Liver (tissue), 8 donors: ENCODE measurements at regions not wholly inside any gene's neighbourhood (a gene's known extent, or its start where the extent isn't known, plus 50 kb on each side); places are given as distances from the start of the nearest gene placed in this dataset.

Experiments
- DNase-seq: peaks from one replicate; pipeline ENCODE4 v3.0.0-alpha.2; 2017; ENCODE audit warnings: low spot score
- H3K27ac ChIP-seq, 2 donors: one replicate each; pipeline ENCODE4 v1.7.0; 2013; ENCODE audit warnings: inconsistent platforms in 2 of 2, low read length in 2 of 2, control low read depth in 1 of 2, low read depth in 1 of 2, mild to moderate bottlenecking in 1 of 2
- H3K27me3 ChIP-seq, 4 donors: one replicate each; pipeline versions ENCODE4 v1.6.1 to v1.7.0; 2013; ENCODE audit warnings: low read length in 3 of 4, inconsistent platforms in 1 of 4, mild to moderate bottlenecking in 1 of 4, moderate library complexity in 1 of 4; ENCODE audit not compliant: control insufficient read depth in 4 of 4, insufficient read depth in 4 of 4
- H3K36me3 ChIP-seq, 4 donors: one replicate each; pipeline versions ENCODE4 v1.6.1 to v1.7.0; 2013; ENCODE audit warnings: low read length in 3 of 4, mild to moderate bottlenecking in 3 of 4, low read depth in 1 of 4, moderate library complexity in 1 of 4; ENCODE audit not compliant: control insufficient read depth in 4 of 4, insufficient read depth in 3 of 4
- H3K4me1 ChIP-seq, 4 donors: one replicate each; pipeline versions ENCODE4 v1.6.1 to v1.7.0; 2013; ENCODE audit warnings: low read length in 3 of 4, mild to moderate bottlenecking in 3 of 4, moderate library complexity in 1 of 4; ENCODE audit not compliant: control insufficient read depth in 4 of 4, insufficient read depth in 4 of 4
- H3K4me3 ChIP-seq, 3 donors: one replicate each; pipeline versions ENCODE4 v1.6.1 to v1.7.0; 2013; ENCODE audit warnings: low read length in 3 of 3, control low read depth in 1 of 3, low read depth in 1 of 3, mild to moderate bottlenecking in 1 of 3
- H3K9ac ChIP-seq, 2 donors: one replicate each; pipeline ENCODE4 v1.7.0; 2013; ENCODE audit warnings: low read length in 2 of 2, mild to moderate bottlenecking in 2 of 2, moderate library complexity in 2 of 2, control low read depth in 1 of 2, low read depth in 1 of 2
- H3K9me3 ChIP-seq, 4 donors: one replicate each; pipeline versions ENCODE4 v1.6.1 to v1.7.0; 2013; ENCODE audit warnings: low read length in 3 of 4; ENCODE audit not compliant: control insufficient read depth in 4 of 4
- EGR1 ChIP-seq, 2 donors: IDR thresholded peaks; 2 replicates each; pipeline ENCODE4 v1.6.1; 2016 to 2018; ENCODE audit warnings: antibody characterized with exemption in 2 of 2, low read depth in 2 of 2
- FOXA1 ChIP-seq: IDR thresholded peaks from 2 replicates; pipeline ENCODE4 v1.6.1; 2016; ENCODE audit warnings: antibody characterized with exemption
- FOXA2 ChIP-seq: IDR thresholded peaks from 2 replicates; pipeline ENCODE4 v1.6.1; 2016; ENCODE audit warnings: antibody characterized with exemption
- GABPA ChIP-seq, 2 donors: IDR thresholded peaks in 1 of 2; conservative IDR thresholded peaks in 1 of 2; 2 replicates each; pipeline ENCODE4 v1.6.1; 2016; ENCODE audit warnings: antibody characterized with exemption in 2 of 2, mild to moderate bottlenecking in 1 of 2, moderate library complexity in 1 of 2
- HNF4A ChIP-seq, 2 donors: conservative IDR thresholded peaks; 2 replicates each; pipeline ENCODE4 v1.6.1; 2016; ENCODE audit warnings: antibody characterized with exemption in 2 of 2, mild to moderate bottlenecking in 2 of 2
- HNF4G ChIP-seq: IDR thresholded peaks from 2 replicates; pipeline ENCODE4 v1.6.1; 2016; ENCODE audit warnings: antibody characterized with exemption
- JUND ChIP-seq, 2 donors: IDR thresholded peaks; 2 replicates each; pipeline ENCODE4 v1.6.1; 2016; ENCODE audit warnings: antibody characterized with exemption in 2 of 2
- NR2F2 ChIP-seq: IDR thresholded peaks from 2 replicates; pipeline ENCODE4 v1.6.1; 2016; ENCODE audit warnings: antibody characterized with exemption
- RAD21 ChIP-seq, 2 donors: IDR thresholded peaks; 2 replicates each; pipeline ENCODE4 v1.6.1; 2016; ENCODE audit warnings: antibody characterized with exemption in 2 of 2, mild to moderate bottlenecking in 2 of 2
- RXRA ChIP-seq, 2 donors: IDR thresholded peaks; 2 replicates each; pipeline ENCODE4 v1.6.1; 2017 to 2018; ENCODE audit warnings: antibody characterized with exemption in 2 of 2, mild to moderate bottlenecking in 1 of 2
- SP1 ChIP-seq: IDR thresholded peaks from 2 replicates; pipeline ENCODE4 v1.6.1; 2018; ENCODE audit warnings: antibody characterized with exemption, mild to moderate bottlenecking
- TAF1 ChIP-seq: conservative IDR thresholded peaks from 2 replicates; pipeline ENCODE4 v1.6.1; 2016; ENCODE audit warnings: antibody characterized with exemption, mild to moderate bottlenecking
- YY1 ChIP-seq: IDR thresholded peaks from 2 replicates; pipeline ENCODE4 v1.6.1; 2016; ENCODE audit warnings: antibody characterized with exemption, mild to moderate bottlenecking
- WGBS: extraction: QIAGEN DNeasy Blood & Tissue Kit; methylation state at CpG from one replicate; pipeline ENCODE4 v1.1.7; 2013; 5-methylcytosine and 5-hydroxymethylcytosine counted together
- TF ChIP-seq, protein P1 (sequence below): IDR thresholded peaks from 2 replicates; pipeline ENCODE4 v1.6.1; 2016; ENCODE audit warnings: antibody characterized with exemption
- TF ChIP-seq, protein P2 (sequence below): IDR thresholded peaks from 2 replicates; pipeline ENCODE4 v1.6.1; 2016; ENCODE audit warnings: antibody characterized with exemption, mild to moderate bottlenecking
- TF ChIP-seq, protein P3 (sequence below): fragments of 150-350 bp; IDR thresholded peaks from 2 replicates; pipeline ENCODE4 v1.5.1; 2017; ENCODE audit warnings: improper control_type of control experiment, low read depth, low read length; ENCODE audit not compliant: missing input control
- TF ChIP-seq, protein P4 (sequence below): IDR thresholded peaks from 2 replicates; pipeline ENCODE4 v1.6.1; 2016; ENCODE audit warnings: antibody characterized with exemption
- donor health status: healthy.
- donor health status: healthy.
- donor health status: healthy.
- donor health status: healthy.
- donor health status: healthy.

DNA sequence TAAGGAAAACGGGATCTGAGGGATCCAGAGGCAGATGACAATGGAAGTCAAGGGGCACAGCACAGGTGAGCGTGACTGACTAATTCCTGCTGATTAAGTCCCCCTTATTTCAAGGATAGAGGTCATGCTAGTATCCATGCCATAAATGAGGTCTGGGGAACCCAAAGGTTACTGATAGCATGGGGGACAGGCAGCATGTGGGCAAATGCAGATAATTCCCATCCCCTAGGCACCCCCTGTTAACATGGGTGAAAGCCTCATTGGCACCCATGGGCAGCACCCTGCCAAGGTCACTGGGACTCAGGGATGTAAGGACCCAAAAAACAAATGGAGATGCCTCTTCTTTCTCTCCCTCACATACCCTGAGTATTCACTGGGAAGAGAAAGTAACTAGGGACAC, 139.7 kb downstream of the WDR11 start:
- DNase-seq, result no peak
- TF ChIP-seq TAF1 (no peak), RXRA (IDR thresholded peaks at IDR 0.05) (no peak), JUND (IDR thresholded peaks at IDR 0.05) (no peak), SP1 (no peak), EGR1 (IDR thresholded peaks at IDR 0.05; ENCODE audit: low read depth in 2 of 2) (no peak), FOXA1 (no peak), RAD21 (IDR thresholded peaks at IDR 0.05) (no peak), YY1 (no peak), FOXA2 (no peak), HNF4A (conservative IDR thresholded peaks at IDR 0.05) (no peak), HNF4G (no peak), NR2F2 (no peak)
- TF ChIP-seq, protein P1, sequence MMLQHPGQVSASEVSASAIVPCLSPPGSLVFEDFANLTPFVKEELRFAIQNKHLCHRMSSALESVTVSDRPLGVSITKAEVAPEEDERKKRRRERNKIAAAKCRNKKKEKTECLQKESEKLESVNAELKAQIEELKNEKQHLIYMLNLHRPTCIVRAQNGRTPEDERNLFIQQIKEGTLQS, result no peak
- TF ChIP-seq, protein P2, sequence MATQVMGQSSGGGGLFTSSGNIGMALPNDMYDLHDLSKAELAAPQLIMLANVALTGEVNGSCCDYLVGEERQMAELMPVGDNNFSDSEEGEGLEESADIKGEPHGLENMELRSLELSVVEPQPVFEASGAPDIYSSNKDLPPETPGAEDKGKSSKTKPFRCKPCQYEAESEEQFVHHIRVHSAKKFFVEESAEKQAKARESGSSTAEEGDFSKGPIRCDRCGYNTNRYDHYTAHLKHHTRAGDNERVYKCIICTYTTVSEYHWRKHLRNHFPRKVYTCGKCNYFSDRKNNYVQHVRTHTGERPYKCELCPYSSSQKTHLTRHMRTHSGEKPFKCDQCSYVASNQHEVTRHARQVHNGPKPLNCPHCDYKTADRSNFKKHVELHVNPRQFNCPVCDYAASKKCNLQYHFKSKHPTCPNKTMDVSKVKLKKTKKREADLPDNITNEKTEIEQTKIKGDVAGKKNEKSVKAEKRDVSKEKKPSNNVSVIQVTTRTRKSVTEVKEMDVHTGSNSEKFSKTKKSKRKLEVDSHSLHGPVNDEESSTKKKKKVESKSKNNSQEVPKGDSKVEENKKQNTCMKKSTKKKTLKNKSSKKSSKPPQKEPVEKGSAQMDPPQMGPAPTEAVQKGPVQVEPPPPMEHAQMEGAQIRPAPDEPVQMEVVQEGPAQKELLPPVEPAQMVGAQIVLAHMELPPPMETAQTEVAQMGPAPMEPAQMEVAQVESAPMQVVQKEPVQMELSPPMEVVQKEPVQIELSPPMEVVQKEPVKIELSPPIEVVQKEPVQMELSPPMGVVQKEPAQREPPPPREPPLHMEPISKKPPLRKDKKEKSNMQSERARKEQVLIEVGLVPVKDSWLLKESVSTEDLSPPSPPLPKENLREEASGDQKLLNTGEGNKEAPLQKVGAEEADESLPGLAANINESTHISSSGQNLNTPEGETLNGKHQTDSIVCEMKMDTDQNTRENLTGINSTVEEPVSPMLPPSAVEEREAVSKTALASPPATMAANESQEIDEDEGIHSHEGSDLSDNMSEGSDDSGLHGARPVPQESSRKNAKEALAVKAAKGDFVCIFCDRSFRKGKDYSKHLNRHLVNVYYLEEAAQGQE, result no peak
- TF ChIP-seq, protein P3, sequence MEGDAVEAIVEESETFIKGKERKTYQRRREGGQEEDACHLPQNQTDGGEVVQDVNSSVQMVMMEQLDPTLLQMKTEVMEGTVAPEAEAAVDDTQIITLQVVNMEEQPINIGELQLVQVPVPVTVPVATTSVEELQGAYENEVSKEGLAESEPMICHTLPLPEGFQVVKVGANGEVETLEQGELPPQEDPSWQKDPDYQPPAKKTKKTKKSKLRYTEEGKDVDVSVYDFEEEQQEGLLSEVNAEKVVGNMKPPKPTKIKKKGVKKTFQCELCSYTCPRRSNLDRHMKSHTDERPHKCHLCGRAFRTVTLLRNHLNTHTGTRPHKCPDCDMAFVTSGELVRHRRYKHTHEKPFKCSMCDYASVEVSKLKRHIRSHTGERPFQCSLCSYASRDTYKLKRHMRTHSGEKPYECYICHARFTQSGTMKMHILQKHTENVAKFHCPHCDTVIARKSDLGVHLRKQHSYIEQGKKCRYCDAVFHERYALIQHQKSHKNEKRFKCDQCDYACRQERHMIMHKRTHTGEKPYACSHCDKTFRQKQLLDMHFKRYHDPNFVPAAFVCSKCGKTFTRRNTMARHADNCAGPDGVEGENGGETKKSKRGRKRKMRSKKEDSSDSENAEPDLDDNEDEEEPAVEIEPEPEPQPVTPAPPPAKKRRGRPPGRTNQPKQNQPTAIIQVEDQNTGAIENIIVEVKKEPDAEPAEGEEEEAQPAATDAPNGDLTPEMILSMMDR, result no peak
- Histone ChIP-seq H3K4me3 (no peak overlapping the region), H3K9ac (no peak overlapping the region), H3K27me3 (no peaks in the 10 kb centered on the region), H3K27ac (no peak overlapping the region), H3K36me3 (no peaks in the 10 kb centered on the region), H3K4me1 (no peaks in the 10 kb centered on the region), H3K9me3 (peaks cover 13 to 38% (median 19%) of the 10 kb centered on the region in 4 donors)
- 82% methylated on average over 2 of the region's 2 CpGs for WGBS

DNA sequence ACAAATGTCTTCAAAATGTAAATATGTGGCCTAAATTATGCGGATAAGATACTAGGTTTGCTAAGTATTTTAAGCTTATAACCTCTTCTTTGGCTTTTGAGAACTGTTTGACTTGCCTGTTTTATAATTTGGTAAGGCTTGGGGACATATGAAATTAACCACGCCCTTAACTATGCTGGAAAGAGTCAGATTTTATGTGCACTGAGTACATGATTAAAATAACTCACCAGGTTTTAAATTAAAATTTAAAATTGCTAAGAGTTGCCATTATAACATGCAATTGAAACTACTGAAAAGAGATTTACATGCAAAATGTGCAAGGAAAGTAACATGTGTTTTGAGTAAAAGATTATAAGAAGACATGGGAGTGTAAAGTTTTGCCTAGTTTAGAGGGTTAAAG, 141.9 kb downstream of the WDR11 start:
- 88% methylated on average over 2 of the region's 2 CpGs for WGBS
- TF ChIP-seq RXRA (IDR thresholded peaks at IDR 0.05) (no peak), HNF4G (no peak), TAF1 (no peak), SP1 (no peak), NR2F2 (no peak), HNF4A (conservative IDR thresholded peaks at IDR 0.05) (no peak), FOXA1 (no peak), RAD21 (IDR thresholded peaks at IDR 0.05) (no peak), EGR1 (IDR thresholded peaks at IDR 0.05; ENCODE audit: low read depth in 2 of 2) (no peak), YY1 (no peak), JUND (IDR thresholded peaks at IDR 0.05) (no peak), GABPA (IDR thresholded peaks at IDR 0.05 in 1 of 2, conservative IDR thresholded peaks at IDR 0.05 in 1 of 2) (no peak)
- TF ChIP-seq, protein P3, result no peak
- TF ChIP-seq, protein P4, sequence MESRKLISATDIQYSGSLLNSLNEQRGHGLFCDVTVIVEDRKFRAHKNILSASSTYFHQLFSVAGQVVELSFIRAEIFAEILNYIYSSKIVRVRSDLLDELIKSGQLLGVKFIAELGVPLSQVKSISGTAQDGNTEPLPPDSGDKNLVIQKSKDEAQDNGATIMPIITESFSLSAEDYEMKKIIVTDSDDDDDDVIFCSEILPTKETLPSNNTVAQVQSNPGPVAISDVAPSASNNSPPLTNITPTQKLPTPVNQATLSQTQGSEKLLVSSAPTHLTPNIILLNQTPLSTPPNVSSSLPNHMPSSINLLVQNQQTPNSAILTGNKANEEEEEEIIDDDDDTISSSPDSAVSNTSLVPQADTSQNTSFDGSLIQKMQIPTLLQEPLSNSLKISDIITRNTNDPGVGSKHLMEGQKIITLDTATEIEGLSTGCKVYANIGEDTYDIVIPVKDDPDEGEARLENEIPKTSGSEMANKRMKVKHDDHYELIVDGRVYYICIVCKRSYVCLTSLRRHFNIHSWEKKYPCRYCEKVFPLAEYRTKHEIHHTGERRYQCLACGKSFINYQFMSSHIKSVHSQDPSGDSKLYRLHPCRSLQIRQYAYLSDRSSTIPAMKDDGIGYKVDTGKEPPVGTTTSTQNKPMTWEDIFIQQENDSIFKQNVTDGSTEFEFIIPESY, result no peak
- TF ChIP-seq, protein P2, result no peak
- Histone ChIP-seq H3K27ac (no peak overlapping the region), H3K9ac (no peak overlapping the region), H3K9me3 (peaks cover 13 to 34% (median 19%) of the 10 kb centered on the region in 4 donors), H3K4me3 (no peak overlapping the region), H3K27me3 (peaks cover 0 to 2% (median 0%) of the 10 kb centered on the region in 4 donors), H3K4me1 (no peaks in the 10 kb centered on the region), H3K36me3 (no peaks in the 10 kb centered on the region)
- DNase-seq, result no peak
